Uterus (tissue), 2 donors: ENCODE measurements at regions not wholly inside any gene's neighbourhood (a gene's known extent, or its start where the extent isn't known, plus 50 kb on each side); places are given as distances from the start of the nearest gene placed in this dataset.

Experiments used
- CTCF ChIP-seq, 4 experiments: fragments of 200-600 bp in 2 of 4; fragments of 450-650 bp in 2 of 4; sonication (generic) in 2 of 4; IDR thresholded peaks; one replicate each; pipeline ENCODE4 v1.5.1; 2016 to 2019; ENCODE audit warnings: antibody characterized with exemption in 4 of 4, mild to moderate bottlenecking in 2 of 4, moderate library complexity in 1 of 4
- POLR2A ChIP-seq, 2 donors: fragments of 450-650 bp; IDR thresholded peaks; one replicate each; pipeline ENCODE4 v1.6.1; 2016; ENCODE audit warnings: antibody characterized with exemption in 2 of 2, mild to moderate bottlenecking in 1 of 2, moderate library complexity in 1 of 2

GRCh38 chr16:22710326-22710725, 103.6 kb upstream of the HS3ST2 start:
- TF ChIP-seq CTCF (IDR thresholded peaks at IDR 0.05) (no peak), POLR2A (IDR thresholded peaks at IDR 0.05) (no peak)
